A673 (cell line): ENCODE measurements at regions not wholly inside any gene's neighbourhood (a gene's known extent, or its start where the extent isn't known, plus 50 kb on each side); places are given as distances from the start of the nearest gene placed in this dataset.

Experiments used
- EZH2 ChIP-seq: fragments of 200-600 bp; sonication (generic); IDR thresholded peaks from 2 replicates; pipeline ENCODE4 v1.6.1; 2017; ENCODE audit warnings: borderline replicate concordance, low read depth, mild to moderate bottlenecking, mixed read lengths, antibody characterized with exemption, low read length; ENCODE audit not compliant: poor library complexity, severe bottlenecking
- TF ChIP-seq, protein P1 (sequence below): fragments of 300-800, 200-600 bp; sonication (generic); conservative IDR thresholded peaks from 2 replicates; pipeline ENCODE4 v1.5.1; 2017; ENCODE audit warnings: low read depth, mild to moderate bottlenecking, antibody characterized with exemption, low read length, moderate library complexity, mixed read lengths

DNA sequence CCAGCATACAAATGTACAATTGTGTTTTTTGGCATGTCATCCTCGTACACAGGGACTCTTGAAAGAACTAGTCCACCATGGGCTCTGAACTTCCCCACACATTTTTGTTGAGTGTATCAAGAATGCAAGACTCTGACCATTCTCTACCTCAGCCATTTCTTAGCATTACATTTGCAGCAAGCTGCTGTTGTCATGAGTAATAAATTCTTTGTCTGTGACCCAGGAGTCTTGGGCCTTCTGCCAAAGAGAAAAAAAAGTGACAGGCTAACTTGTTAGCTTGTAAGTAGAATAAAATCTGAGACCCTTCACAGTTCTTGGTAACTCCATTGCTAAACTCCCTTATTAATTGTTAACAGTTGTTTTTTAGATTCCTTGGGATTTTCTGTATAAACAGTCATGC, 542.3 kb upstream of the MBL2 start:
- TF ChIP-seq, protein P1, sequence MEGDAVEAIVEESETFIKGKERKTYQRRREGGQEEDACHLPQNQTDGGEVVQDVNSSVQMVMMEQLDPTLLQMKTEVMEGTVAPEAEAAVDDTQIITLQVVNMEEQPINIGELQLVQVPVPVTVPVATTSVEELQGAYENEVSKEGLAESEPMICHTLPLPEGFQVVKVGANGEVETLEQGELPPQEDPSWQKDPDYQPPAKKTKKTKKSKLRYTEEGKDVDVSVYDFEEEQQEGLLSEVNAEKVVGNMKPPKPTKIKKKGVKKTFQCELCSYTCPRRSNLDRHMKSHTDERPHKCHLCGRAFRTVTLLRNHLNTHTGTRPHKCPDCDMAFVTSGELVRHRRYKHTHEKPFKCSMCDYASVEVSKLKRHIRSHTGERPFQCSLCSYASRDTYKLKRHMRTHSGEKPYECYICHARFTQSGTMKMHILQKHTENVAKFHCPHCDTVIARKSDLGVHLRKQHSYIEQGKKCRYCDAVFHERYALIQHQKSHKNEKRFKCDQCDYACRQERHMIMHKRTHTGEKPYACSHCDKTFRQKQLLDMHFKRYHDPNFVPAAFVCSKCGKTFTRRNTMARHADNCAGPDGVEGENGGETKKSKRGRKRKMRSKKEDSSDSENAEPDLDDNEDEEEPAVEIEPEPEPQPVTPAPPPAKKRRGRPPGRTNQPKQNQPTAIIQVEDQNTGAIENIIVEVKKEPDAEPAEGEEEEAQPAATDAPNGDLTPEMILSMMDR, result no peak
- no peak for TF ChIP-seq EZH2
